Cardiac septum (tissue), 1 donor: ENCODE measurements at regions not wholly inside any gene's neighbourhood (a gene's known extent, or its start where the extent isn't known, plus 50 kb on each side); places are given as distances from the start of the nearest gene placed in this dataset.
"Not testable (repeated sequence)": the region's sequence is repeated elsewhere in the genome, so short reads cannot be mapped to it uniquely, and the experiment has no call there.

Experiments used
- DNase-seq: peaks from one replicate; pipeline ENCODE4 v3.0.0-alpha.2; 2020; ENCODE audit warnings: low spot score
- intact Hi-C: fragments of 100-400 bp; cut with DNase I; formaldehyde crosslinking; loops from one replicate; pipeline ENCODE4 v1.14.0; 2022
- donor health status: DM: no; HTN: no; CAD: no.

DNA sequence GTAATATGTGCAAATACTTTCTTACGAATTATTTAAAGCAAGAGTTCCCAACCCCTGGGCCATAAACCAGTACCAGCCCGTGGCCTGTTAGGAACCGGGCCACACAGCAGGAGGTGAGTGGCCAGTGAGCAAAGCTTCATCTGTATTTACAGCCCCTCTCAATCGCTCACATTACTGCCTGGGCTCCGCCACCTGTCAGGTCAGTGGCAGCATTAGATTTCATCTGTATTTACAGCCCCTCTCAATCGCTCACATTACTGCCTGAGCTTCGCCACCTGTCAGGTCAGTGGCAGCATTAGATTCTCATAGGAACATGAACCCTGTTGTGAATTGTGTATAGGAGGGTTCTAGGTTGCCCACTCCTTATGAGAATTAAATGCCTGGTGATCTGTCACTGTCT is 142.0 kb downstream of the RNASET2 start:
- intact Hi-C loops: no loop called here
- DNase-seq: no peak

DNA sequence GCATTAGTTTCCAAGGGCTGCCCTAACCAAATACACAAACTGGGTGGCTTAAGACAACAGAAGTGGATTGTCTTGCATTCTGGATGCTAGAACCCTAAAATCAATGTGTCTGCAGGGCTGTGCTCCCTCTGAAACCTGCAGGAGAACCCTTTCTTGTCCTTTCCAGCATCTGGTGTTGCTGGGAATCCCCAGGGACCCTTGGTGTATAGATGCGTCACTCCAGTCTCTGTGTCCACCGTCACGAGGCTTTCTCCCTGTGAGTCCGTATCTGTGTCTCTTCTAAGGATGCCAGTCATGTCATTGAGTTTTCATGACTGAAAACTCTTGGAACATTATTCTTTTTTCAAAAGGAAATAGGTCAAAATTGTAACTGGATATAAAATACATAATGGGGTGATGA is 142.9 kb downstream of the RNASET2 start:
- intact Hi-C loops: no loop called here

DNA sequence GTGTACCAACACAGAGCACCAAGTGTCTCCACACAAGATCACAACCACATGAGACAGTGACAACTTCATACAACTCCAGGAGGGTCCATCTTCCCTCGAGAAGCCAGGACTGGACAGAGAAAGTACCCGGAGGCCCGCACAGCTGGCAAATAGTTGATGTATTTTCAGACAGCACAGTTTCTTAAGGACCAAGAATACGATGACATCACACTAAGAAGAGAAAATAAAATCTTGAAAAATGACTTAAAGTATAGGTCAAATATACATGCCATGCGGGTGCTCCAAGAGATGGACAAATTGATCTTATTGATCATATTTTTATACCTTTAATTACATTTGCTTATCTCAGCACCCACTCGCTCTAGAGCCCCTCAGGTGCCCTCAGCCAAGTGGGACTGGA is 145.5 kb downstream of the RNASET2 start:
- DNase-seq: no peak
- intact Hi-C loops: no loop called here

More for the DNA sequence above, 142.9 kb downstream of the RNASET2 start:
- no peak for DNase-seq

DNA sequence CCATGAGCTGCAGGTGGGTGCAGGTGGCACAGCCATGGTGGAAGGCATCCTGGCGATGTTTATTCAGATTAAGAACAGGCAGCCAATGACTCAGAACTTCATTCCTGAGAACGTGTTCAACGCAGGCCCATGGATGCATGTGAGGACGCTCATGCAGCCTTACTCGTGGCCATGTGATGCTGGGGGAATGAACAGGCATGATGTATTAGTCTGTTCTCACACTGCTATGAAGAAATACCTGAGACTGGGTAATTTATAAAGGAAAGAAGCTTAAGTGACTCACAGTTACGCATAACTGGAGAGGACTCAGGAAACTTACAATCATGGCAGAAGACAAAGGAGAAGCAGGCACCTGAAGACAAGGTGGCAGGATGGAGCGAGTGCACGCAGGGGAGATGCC is 146.6 kb downstream of the RNASET2 start:
- intact Hi-C loops: no loop called here
- DNase-seq: no peak

DNA sequence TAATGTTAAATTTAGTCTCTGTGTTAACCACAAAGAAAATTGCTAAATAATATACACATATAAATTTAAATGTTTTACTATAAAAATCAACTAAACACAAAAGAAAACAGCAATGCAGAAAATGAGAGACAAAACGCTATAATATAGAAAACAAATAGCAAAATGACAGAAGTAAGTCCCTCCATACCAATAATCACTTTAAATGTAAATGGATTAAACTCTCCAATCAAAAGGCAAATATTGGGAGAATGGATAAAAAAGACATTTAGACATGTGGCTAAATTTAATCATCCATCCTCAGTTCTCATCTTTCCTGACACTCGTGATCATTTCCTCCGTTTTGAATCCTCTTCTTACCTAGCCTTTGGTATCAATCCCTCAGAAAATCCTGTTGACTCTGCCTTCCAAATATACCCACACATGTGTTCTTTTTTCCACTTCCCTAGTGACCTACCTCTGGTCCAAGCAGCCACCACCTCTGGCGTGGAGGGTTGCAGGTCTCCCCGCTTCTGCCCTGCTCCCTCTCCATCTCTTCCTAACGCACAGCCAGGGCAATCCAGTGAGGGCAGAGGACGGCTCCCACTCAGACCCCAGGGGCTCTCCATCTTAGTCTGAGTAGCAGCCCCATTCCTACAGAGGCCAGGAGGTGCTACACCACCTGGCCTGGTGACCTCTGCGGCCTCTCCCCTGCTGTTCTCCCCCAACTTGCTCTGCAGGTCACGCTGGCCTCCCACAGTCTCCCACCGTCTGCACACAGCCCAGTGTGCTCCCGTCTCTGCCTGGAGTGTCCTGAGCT is 149.2 kb downstream of the RNASET2 start:
- intact Hi-C loops: no loop called here
- no peak for DNase-seq

DNA sequence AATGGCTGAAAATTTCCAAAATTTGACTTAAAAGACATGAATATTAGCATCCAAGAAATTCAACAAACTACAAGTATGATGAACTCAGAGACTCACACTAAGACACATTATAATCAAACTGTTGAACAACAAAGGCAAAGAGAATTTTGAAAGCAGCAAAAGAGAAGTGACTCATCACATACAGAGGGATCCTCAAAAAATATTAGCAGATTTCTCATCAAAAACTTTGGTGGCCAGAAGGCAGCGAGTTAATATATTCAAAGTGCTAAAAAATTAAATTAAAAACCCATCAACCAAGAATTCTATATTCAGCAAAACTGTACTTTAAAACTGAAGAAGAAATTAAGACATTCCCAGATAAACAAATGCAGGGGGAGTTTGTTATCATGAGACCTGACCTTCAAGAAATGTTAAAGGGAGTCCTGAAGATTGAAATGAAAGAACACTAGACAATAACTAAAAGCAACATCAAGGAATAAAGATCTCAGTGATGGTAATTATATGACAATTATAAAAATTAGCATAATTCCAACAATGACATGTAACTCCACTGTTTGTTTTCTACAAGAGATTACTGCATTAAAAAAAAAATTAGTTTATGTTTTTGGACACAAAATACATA is 150.0 kb downstream of the RNASET2 start:
- intact Hi-C loops: no loop called here
- DNase-seq: no peak

DNA sequence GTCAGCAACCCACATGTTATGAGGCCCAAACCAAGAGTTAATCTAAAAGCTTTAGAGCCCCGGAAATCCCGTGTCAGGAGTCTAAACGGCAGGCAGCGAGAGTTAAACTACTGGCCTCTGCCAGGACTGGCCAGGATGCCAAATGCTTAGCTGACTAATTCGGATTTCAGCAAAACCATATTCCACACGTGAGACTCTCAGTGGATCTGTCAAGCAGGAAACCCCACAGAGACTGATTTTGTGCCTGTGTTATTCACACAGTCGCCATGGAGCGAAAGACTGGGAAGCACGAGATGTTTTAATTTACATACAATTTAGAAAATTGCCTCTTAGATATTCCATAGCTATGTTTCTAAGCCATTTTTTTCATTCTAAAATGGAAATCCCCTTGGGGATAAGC is 152.9 kb downstream of the RNASET2 start:
- intact Hi-C loops: no loop called here
- DNase-seq: no peak

DNA sequence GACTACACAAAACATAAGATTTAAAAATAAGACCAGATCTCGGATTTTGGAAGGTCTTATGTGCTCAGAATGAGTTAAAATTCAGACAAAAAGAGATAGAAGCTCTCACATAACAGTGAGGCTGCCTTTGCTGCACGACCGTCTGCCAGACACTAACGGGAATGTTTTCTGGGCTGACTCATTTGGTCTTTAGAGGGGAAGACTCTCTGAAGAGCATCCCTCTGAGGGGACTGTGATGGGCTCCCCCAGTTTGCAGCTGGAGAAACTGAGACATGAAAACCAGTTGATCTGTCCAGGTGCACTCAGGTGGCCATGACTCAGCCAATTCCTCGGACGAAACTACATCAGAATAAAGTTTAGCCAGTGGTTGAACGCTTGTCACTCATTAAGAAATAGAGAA is 153.9 kb downstream of the RNASET2 start:
- intact Hi-C loops: no loop called here
- no peak for DNase-seq

DNA sequence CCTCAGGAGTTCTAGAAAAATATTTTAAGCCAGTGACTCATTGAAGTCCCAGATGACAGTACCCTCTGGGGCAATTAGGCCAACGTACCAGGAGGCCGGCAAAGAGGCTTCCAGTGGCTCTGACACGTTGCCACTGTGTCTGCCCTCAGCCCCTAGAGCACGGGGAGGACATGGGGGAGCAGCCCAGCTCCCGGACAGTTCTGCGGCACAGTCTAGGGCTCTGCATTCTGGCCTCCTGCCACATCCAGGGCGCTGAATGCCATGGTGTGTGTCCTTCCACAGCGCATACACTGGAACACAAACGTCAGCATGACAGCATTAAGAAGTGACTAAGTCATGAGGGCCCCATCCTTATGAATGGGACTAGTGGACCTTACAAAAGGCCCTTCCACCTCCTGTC is 156.2 kb downstream of the RNASET2 start:
- no peak for DNase-seq
- intact Hi-C loops: no loop called here

DNA sequence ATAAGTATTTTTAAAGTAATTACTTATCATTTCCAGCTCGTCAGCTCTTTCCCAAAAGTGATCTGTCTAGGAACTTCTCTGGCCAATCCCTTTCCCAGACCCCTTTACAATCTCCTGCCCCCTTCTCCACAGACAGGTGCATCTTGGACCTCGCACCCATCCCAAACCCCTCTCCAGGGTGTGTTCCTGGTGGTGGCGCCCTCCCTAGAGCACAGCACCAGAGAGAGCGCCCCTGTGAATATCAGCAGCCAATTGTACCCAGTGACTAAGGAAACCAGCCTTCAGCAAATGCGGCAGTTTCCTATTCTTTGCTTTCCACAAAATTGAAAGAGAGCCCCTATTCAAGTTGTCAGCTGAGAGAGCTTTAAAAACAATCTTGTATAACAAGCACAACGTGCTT is 157.7 kb downstream of the RNASET2 start:
- DNase-seq: no peak
- intact Hi-C loops: no loop called here

DNA sequence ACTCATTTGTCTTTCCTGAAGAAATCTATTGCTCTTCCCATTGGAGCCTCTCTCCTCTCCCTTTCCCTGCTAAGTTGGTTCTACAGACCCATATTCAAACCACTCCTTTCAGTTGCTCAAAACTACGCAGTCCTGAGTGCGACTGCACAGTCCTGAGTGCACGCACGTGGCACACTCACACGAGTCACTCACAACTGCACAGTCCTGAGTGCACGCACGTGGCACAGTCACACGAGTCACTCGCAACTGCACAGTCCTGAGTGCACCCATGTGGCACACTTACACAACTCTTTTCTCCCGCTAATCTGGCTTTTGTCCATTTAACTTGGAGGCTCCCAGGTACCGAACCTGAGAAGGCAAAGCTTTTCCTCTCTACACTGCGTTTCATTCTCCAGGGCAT is 159.7 kb downstream of the RNASET2 start:
- intact Hi-C loops: no loop called here
- DNase-seq: no peak

DNA sequence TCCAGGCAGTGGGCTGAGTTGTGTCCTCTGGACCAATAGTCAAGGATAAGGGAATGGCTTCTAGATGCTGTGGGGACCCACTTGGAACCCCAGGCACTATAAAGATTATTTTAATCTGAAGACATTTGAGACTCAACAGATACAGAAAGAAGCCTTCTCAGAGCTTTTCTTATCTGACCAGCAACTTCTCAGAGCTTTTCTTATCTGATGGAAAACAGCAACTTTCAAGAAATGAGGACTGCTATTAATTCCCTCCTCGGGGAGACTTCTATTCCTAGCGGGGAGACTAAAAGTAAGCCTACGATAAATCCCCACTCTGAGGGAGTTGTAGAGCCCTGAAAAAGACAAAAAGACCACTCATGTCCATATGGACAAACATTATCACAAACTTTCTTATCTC is 160.5 kb downstream of the RNASET2 start:
- no peak for DNase-seq
- intact Hi-C loops: no loop called here

DNA sequence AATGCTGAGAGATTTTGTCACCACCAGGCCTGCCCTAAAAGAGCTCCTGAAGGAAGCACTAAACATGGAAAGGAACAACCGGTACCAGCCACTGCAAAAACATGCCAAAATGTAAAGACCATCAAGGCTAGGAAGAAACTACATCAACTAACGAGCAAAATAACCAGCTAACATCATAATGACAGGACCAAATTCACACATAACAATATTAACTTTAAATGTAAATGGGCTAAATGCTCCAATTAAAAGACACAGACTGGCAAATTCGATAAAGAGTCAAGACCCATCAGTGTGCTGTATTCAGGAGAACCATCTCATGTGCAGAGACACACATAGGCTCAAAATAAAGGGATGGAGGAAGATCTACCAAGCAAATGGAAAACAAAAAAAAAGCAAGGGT is 163.8 kb upstream of the RPS6KA2 start:
- intact Hi-C loops, DNase-seq: not testable (repeated sequence)

DNA sequence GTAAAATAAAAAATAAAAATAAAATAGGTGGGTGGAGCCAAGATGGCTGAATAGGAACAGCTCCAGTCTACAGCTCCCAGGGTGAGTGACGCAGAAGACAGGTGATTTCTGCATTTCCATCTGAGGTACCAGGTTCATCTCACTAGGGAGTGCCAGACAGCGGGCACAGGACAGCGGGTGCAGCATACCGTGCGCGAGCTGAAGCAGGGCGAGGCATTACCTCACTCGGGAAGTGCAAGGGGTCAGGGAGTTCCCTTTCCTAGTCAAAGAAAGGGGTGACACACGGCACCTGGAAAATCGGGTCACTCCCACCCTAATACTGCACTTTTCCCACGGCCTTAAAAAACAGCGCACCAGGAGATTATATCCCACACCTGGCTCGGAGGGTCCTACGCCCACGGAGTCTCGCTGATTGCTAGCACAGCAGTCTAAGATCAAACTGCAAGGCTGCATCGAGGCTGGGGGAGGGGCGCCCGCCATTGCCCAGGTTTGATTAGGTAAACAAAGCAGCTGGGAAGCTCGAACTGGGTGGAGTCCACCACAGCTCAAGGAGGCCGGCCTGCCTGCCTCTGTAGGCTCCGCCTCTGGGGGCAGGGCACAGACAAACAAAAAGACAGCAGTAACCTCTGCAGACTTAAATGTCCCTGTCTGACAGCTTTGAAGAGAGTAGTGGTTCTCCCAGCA is 161.9 kb upstream of the RPS6KA2 start:
- DNase-seq: not testable (repeated sequence)
- intact Hi-C loops: loop anchor here (10.0 kb wide), 2 partner anchors 206 to 356 kb away; partner anchors contain the start of gene CEP43

DNA sequence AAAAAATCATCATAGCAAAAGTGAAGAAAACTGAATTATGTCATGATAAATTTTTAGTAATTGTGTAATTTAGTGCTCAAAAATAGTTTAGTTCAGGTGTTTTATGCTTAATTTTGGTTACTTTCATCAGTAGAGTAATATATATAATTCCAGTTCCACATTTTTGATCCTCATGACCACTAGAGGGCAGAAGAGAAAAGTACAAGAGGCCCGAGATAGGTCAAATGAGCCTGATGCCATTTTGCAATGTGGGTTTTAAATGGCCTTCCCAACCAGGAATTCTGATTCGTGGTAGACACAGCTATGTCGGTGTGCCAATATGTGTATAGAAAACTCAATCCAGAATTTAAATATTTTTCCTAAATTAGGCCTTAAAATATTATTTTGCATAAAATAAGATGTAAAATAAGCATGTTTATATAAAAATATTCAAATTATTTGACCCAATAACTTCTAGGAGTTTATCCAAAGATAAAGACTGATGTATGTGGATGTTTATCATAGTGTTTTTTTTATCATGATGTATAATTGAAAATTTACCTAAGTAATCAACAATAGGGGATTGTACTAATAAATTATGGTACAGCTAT is 159.7 kb upstream of the RPS6KA2 start:
- no peak for DNase-seq
- intact Hi-C loops: loop anchor here (2.0 to 10.0 kb wide), 3 partner anchors 166 to 358 kb away; partner anchors contain the start of gene CEP43

DNA sequence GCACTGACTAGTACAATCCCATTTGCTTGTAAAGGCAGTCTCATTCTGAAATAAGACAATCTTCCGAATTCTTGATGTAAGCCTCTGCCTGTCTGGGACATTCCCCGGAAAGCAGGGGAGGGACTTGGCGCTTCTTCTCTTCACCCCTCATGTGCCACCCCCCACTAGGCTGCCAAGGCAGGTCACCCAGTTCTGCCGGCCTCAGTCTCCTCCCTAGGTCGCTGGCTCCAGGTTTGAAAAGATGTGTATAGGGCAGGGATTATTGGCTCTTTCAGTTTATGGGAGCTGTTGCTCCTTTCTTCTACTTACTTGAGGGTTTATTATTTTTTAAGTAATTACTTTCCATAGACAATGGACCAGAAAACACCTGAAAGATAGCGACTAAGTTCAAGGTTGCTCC is 158.1 kb upstream of the RPS6KA2 start:
- no peak for DNase-seq
- intact Hi-C loops: loop anchor here (10.0 kb wide), 2 partner anchors 210 to 360 kb away; partner anchors contain the start of gene CEP43

DNA sequence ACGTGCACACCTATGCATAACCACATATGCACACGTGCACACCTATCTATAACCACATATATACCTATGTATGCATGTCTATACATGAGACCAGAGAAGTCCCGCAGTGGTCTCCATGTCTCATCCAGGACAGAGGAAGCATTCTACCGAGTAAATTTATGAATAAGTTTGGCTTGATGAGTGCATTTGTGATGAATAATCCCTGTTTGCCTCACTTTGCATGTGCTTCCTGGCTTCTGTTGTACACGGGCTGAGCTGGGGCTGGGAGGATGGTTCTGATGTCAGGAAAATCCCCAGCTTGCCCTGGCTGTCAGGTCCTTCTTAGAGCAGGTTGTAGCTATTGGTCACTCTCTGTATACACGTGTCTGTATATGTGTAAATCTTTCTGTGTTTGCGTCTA is 157.6 kb upstream of the RPS6KA2 start:
- intact Hi-C loops: loop anchor here (10.0 kb wide), 2 partner anchors 210 to 360 kb away; partner anchors contain the start of gene CEP43
- DNase-seq: no peak

DNA sequence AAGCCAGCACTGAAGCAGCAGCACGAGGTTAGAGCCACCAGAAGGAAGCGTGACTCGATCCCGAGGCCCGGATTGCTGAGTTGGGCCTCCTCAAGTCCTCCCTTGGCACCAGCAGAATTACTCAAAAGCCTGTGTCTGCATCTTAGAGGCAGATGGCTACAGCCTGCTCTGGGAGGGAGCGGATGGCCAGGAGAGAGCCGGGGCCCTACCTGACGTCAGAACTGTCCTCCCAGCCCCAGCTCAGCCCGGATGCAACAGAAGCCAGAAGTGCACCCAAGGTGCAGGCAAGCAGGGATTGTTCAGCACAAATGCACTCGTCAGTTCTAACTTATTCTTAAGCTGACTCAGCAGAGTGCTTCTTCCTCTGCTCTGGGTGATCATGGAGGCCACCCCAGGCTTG is 155.5 kb upstream of the RPS6KA2 start:
- intact Hi-C loops: loop anchor here (10.0 kb wide), 2 partner anchors 212 to 362 kb away; partner anchors contain the start of gene CEP43

DNA sequence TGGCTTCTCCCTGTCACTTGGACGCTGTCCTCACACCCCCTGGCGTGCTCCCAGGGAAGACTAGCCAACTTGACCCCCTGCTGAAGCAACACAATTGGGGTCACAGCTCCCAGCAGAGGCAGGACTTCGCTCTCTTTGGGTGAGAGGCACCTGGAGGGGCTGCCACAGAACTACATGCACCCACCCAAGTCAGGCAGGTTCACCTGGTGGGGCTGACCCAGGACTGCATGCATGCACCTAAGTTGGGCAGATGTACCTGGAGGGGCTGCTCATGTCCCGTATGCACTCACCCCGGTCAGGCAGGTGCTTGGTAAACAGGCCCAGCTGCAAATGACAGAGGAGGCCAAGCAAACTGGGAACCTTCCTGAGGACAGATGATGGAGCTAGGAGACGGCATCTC is 154.3 kb upstream of the RPS6KA2 start:
- intact Hi-C loops: loop anchor here (10.0 kb wide), 2 partner anchors 213 to 363 kb away; partner anchors contain the start of gene CEP43
- no peak for DNase-seq

More for the DNA sequence above, 155.5 kb upstream of the RPS6KA2 start:
- DNase-seq: no peak
